SK-N-SH (cell line): ENCODE measurements at regions not wholly inside any gene's neighbourhood (a gene's known extent, or its start where the extent isn't known, plus 50 kb on each side); places are given as distances from the start of the nearest gene placed in this dataset.

Experiments used
- CTCF ChIA-PET: fragments of 300-600, 350-600 bp; formaldehyde crosslinking; extraction: SDS; loops from one replicate; lab custom pipeline; 2021; lab: Yijun Ruan, JAX
- POLR2A ChIA-PET: fragments of 350-600 bp; sonication (Branson Sonifier 250); formaldehyde crosslinking; extraction: SDS; loops from one replicate; lab custom pipeline; 2020; ENCODE audit warnings: antibody characterized with exemption, inconsistent platforms; lab: Yijun Ruan, JAX
- DNase-seq: peaks from one replicate; pipeline ENCODE4 v3.0.0; 2012
- H2AFZ ChIP-seq: fragments of 200-600 bp; sonication (generic); 2 replicates; pipeline ENCODE4 v1.8.1; 2016; ENCODE audit warnings: antibody characterized with exemption, mild to moderate bottlenecking, low read depth
- H3F3A ChIP-seq: fragments of 200-600 bp; sonication (generic); replicated peaks from 2 replicates; pipeline ENCODE3; 2016; ENCODE audit warnings: antibody characterized with exemption, mild to moderate bottlenecking; ENCODE audit not compliant: insufficient read depth
- H3K27ac ChIP-seq, 2 experiments: fragments of 200-500 bp in 1 of 2; fragments of 200-600 bp in 1 of 2; sonication (Bioruptor generic) in 1 of 2; sonication (generic), shearing (Covaris generic) in 1 of 2; 2 replicates each; pipeline versions ENCODE4 v1.5.1 to v1.6.1; 2014 to 2016; ENCODE audit warnings: low read depth in 2 of 2, inconsistent platforms in 1 of 2, low read length in 1 of 2, mild to moderate bottlenecking in 1 of 2, mixed read lengths in 1 of 2
- H3K27me3 ChIP-seq: fragments of 200-600 bp; sonication (generic), shearing (Covaris generic); 2 replicates; pipeline ENCODE4 v1.6.1; 2016; ENCODE audit warnings: mixed run types; ENCODE audit not compliant: insufficient read depth
- H3K36me3 ChIP-seq, 2 experiments: fragments of 200-500 bp in 1 of 2; fragments of 200-600 bp in 1 of 2; sonication (Bioruptor generic) in 1 of 2; sonication (generic) in 1 of 2; replicated peaks in 1 of 2; 2 replicates each; pipeline versions ENCODE3 to v1.5.1; 2014 to 2016; ENCODE audit warnings: low read length in 1 of 2, mild to moderate bottlenecking in 1 of 2; ENCODE audit not compliant: insufficient read depth in 2 of 2, control insufficient read depth in 1 of 2
- H3K4me1 ChIP-seq, 2 experiments: fragments of 200-500 bp in 1 of 2; fragments of 200-600 bp in 1 of 2; sonication (Bioruptor generic) in 1 of 2; sonication (generic), shearing (Covaris generic) in 1 of 2; 2 replicates each; pipeline versions ENCODE4 v1.5.1 to v1.6.1; 2014 to 2016; ENCODE audit warnings: low read depth in 1 of 2, low read length in 1 of 2, mixed run types in 1 of 2; ENCODE audit not compliant: insufficient read depth in 2 of 2, control insufficient read depth in 1 of 2
- H3K4me2 ChIP-seq: fragments of 200-600 bp; sonication (generic), shearing (Covaris generic); 2 replicates; pipeline ENCODE4 v1.6.1; 2017; ENCODE audit warnings: mixed run types
- H3K4me3 ChIP-seq, 2 experiments: fragments of 200-500 bp in 1 of 2; fragments of 200-600 bp in 1 of 2; sonication (Bioruptor generic) in 1 of 2; sonication (generic), shearing (Covaris generic) in 1 of 2; 2 replicates each; pipeline versions ENCODE4 v1.5.1 to v1.8.1; 2014 to 2016; ENCODE audit warnings: low read depth in 2 of 2, inconsistent platforms in 1 of 2, low read length in 1 of 2, mild to moderate bottlenecking in 1 of 2, mixed read lengths in 1 of 2, moderate library complexity in 1 of 2
- H3K79me2 ChIP-seq: fragments of 200-600 bp; sonication (generic); 2 replicates; pipeline ENCODE4 v1.8.1; 2017; ENCODE audit warnings: mild to moderate bottlenecking; ENCODE audit not compliant: insufficient read depth
- H3K9ac ChIP-seq: fragments of 200-600 bp; sonication (generic); 2 replicates; pipeline ENCODE4 v1.6.1; 2017; ENCODE audit warnings: mixed run types
- H3K9me2 ChIP-seq: fragments of 200-600 bp; sonication (generic); 2 replicates; pipeline ENCODE4 v1.6.1; 2017; ENCODE audit warnings: mixed run types
- H3K9me3 ChIP-seq: fragments of 200-600 bp; sonication (generic); 2 replicates; pipeline ENCODE4 v1.6.1; 2017; ENCODE audit warnings: mixed run types, mild to moderate bottlenecking, moderate library complexity
- H4K20me1 ChIP-seq: fragments of 200-600 bp; sonication (generic); 2 replicates; pipeline ENCODE4 v1.6.1; 2017; ENCODE audit warnings: mild to moderate bottlenecking, mixed run types; ENCODE audit not compliant: insufficient read depth
- CTCF ChIP-seq: fragments of 200-600 bp; sonication (generic); IDR thresholded peaks from 2 replicates; pipeline ENCODE4 v1.6.1; 2017; ENCODE audit warnings: antibody characterized with exemption, mild to moderate bottlenecking, moderate library complexity
- FOSL2 ChIP-seq: IDR thresholded peaks from 2 replicates; pipeline ENCODE4 v1.4.0; 2012; ENCODE audit warnings: low read depth, mild to moderate bottlenecking, moderate library complexity, borderline replicate concordance
- IRF3 ChIP-seq: fragments of 150-350 bp; IDR thresholded peaks from 2 replicates; pipeline ENCODE4 v1.6.1; 2016; ENCODE audit warnings: mild to moderate bottlenecking, low read depth, low read length
- NRF1 ChIP-seq: IDR thresholded peaks from 2 replicates; pipeline ENCODE4 v1.6.1; 2012; ENCODE audit warnings: low read depth, mild to moderate bottlenecking, low read length
- SIN3A ChIP-seq: IDR thresholded peaks from 2 replicates; pipeline ENCODE4 v1.6.1; 2012; ENCODE audit warnings: low read depth, mild to moderate bottlenecking, low read length, moderate library complexity, borderline replicate concordance
- SMC3 ChIP-seq: IDR thresholded peaks from 2 replicates; pipeline ENCODE4 v1.6.1; 2012; ENCODE audit warnings: low read depth, low read length, improper control_type of control experiment
- TCF12 ChIP-seq: IDR thresholded peaks from 2 replicates; pipeline ENCODE4 v1.4.0; 2012
- WGBS: methylation state at CpG from one replicate; pipeline ENCODE4 v1.1.6; 2017; ENCODE audit warnings: low lambda C conversion rate; 5-methylcytosine and 5-hydroxymethylcytosine counted together

GRCh38 chr7:136348542-136349192 lies 371.5 kb upstream of the MTPN start:
- H3F3A ChIP-seq, result no peaks in the 10 kb centered on the region

GRCh38 chr7:136348142-136348541 lies 371.0 kb upstream of the MTPN start:
- Histone ChIP-seq H4K20me1 (no peaks in the 10 kb centered on the region), H3K4me1 (no peaks in the 10 kb centered on the region)
- 23% methylated on average over 3 of the region's 3 CpGs for WGBS
- no peak for TF ChIP-seq IRF3
- no peak for TF ChIP-seq NRF1
- no peak for TF ChIP-seq SIN3A
- TF ChIP-seq, all 33 proteins: peak for 0
- Histone ChIP-seq H3K9me2 (no peaks in the 10 kb centered on the region), H3K36me3 (no peaks in the 10 kb centered on the region), H3K27ac (no peak overlapping the region), H3K79me2 (no peaks in the 10 kb centered on the region), H3K9me3 (no peaks in the 10 kb centered on the region; the same call in 1 of the 2 replicates), H3K4me3 (no peak overlapping the region), H3K27me3 (no peaks in the 10 kb centered on the region), H3K9ac (no peak overlapping the region), H3F3A (no peaks in the 10 kb centered on the region), H2AFZ (no peak overlapping the region), H3K4me2 (no peak overlapping the region)
- ChIA-PET POLR2A (no interaction called here), CTCF (no interaction called here)
- DNase-seq, result no peak

More at GRCh38 chr7:136348542-136349192, 371.5 kb upstream of the MTPN start:
- Histone ChIP-seq H3K36me3 (no peaks in the 10 kb centered on the region), H3K9me3 (no peaks in the 10 kb centered on the region; the same call in 1 of the 2 replicates), H3K9ac (no peak overlapping the region), H3K4me1 (peaks cover 0 to 3% of the 10 kb centered on the region in 2 experiments; a peak in 1 of 4 replicates), H3K27me3 (no peaks in the 10 kb centered on the region), H3K79me2 (no peaks in the 10 kb centered on the region), H4K20me1 (no peaks in the 10 kb centered on the region), H3K27ac (no peak overlapping the region), H3K9me2 (no peaks in the 10 kb centered on the region), H2AFZ (no peak overlapping the region), H3K4me3 (no peak overlapping the region), H3K4me2 (no peak overlapping the region)
- TF ChIP-seq SIN3A (no peak), TCF12 (no peak), CTCF (no peak), FOSL2 (no peak), SMC3 (no peak), IRF3 (no peak)
- no peak for DNase-seq
- POLR2A ChIA-PET, result no interaction called here
- WGBS, result 32% methylated on average over 7 of the region's 7 CpGs
- CTCF ChIA-PET, result interaction anchor here (0.9 to 1.0 kb wide), 2 partner anchors 10 to 13 kb away, joined by 3 read pairs; no protein-coding TSS in a partner anchor
